Fibroblast of villous mesenchyme (primary cell): ENCODE measurements at regions not wholly inside any gene's neighbourhood (a gene's known extent, or its start where the extent isn't known, plus 50 kb on each side); places are given as distances from the start of the nearest gene placed in this dataset.

ENCODE experiments used
- DNase-seq: peaks from one replicate; pipeline ENCODE4 v3.0.0-alpha.2; 2010; ENCODE audit warnings: low read depth
- H3K4me3 ChIP-seq: 2 replicates; pipeline ENCODE4 v1.5.1; 2011; ENCODE audit warnings: low read depth, mild to moderate bottlenecking, low read length
- CTCF ChIP-seq: IDR thresholded peaks from 2 replicates; pipeline ENCODE4 v1.5.1; 2012; ENCODE audit warnings: low read depth, mild to moderate bottlenecking, low read length; ENCODE audit not compliant: insufficient read depth

GRCh38 chr1:47616036-47616435, 178.2 kb downstream of the FOXD2 start:
- no peak overlapping the region for H3K4me3 ChIP-seq
- TF ChIP-seq CTCF, result no peak

GRCh38 chr1:47616906-47617305, 179.1 kb downstream of the FOXD2 start:
- TF ChIP-seq CTCF, result no peak
- DNase-seq, result no peak
- no peak overlapping the region for H3K4me3 ChIP-seq

More at GRCh38 chr1:47616036-47616435, 178.2 kb downstream of the FOXD2 start:
- DNase-seq, result no peak

GRCh38 chr1:47617381-47618221, 179.8 kb downstream of the FOXD2 start:
- no peak overlapping the region for H3K4me3 ChIP-seq
- DNase-seq, result no peak
- no peak for TF ChIP-seq CTCF

GRCh38 chr1:47618222-47618720, 180.4 kb downstream of the FOXD2 start:
- no peak for DNase-seq
- TF ChIP-seq CTCF, result no peak
- H3K4me3 ChIP-seq, result no peak overlapping the region

GRCh38 chr1:47618830-47619229, 181.0 kb downstream of the FOXD2 start:
- H3K4me3 ChIP-seq, result no peak overlapping the region
- no peak for DNase-seq
- no peak for TF ChIP-seq CTCF

GRCh38 chr1:47621483-47621882, 183.6 kb downstream of the FOXD2 start:
- H3K4me3 ChIP-seq, result no peak overlapping the region
- DNase-seq, result no peak
- no peak for TF ChIP-seq CTCF
